Thoracic aorta (tissue), 2 donors: ENCODE measurements at regions not wholly inside any gene's neighbourhood (a gene's known extent, or its start where the extent isn't known, plus 50 kb on each side); places are given as distances from the start of the nearest gene placed in this dataset.
A peak's percentile ranks its signal among the peaks of the same experiment; 100 is the strongest.
"Not testable (repeated sequence)": the region's sequence is repeated elsewhere in the genome, so short reads cannot be mapped to it uniquely, and the experiment has no call there.

Source experiments
- ATAC-seq: fragments of 150-250 bp; one replicate; pipeline ENCODE4 v1.8.0; 2017; ENCODE audit warnings: low read depth; ENCODE audit not compliant: insufficient number of reproducible peaks, low FRiP score
- DNase-seq: peaks from one replicate; pipeline ENCODE4 v3.0.0-alpha.2; 2020; ENCODE audit warnings: low spot score
- H3K27ac ChIP-seq, 2 donors: fragments of 200-600 bp; sonication (generic); 1 replicate in 1 of 2; 2 replicates in 1 of 2; pipeline ENCODE4 v1.5.1; 2016; ENCODE audit warnings: mild to moderate bottlenecking in 2 of 2, moderate library complexity in 2 of 2
- H3K27me3 ChIP-seq: fragments of 200-600 bp; sonication (generic); replicated peaks from 2 replicates; pipeline ENCODE4 v1.6.0; 2016; ENCODE audit warnings: mild to moderate bottlenecking; ENCODE audit not compliant: insufficient read depth
- H3K36me3 ChIP-seq: fragments of 200-600 bp; sonication (generic); one replicate; pipeline ENCODE4 v1.5.1; 2016
- H3K4me1 ChIP-seq, 2 donors: fragments of 200-600 bp; sonication (generic); 1 replicate in 1 of 2; 2 replicates in 1 of 2; pipeline versions ENCODE4 v1.5.1 to v1.6.0; 2016; ENCODE audit warnings: low read depth in 2 of 2, mild to moderate bottlenecking in 1 of 2; ENCODE audit not compliant: control insufficient read depth in 1 of 2
- H3K4me3 ChIP-seq: fragments of 200-600 bp; sonication (generic); 2 replicates; pipeline ENCODE4 v1.5.1; 2016; ENCODE audit warnings: mild to moderate bottlenecking
- H3K9me3 ChIP-seq: fragments of 200-600 bp; sonication (generic); 2 replicates; pipeline ENCODE4 v1.5.1; 2016
- CTCF ChIP-seq: fragments of 200-600 bp; sonication (generic); IDR thresholded peaks from one replicate; pipeline ENCODE4 v1.5.1; 2019; ENCODE audit warnings: antibody characterized with exemption

- Histone ChIP-seq H3K4me1 (no peaks in the 10 kb centered on the region), H3K36me3 (no peaks in the 10 kb centered on the region), H3K27ac (no peak overlapping the region), H3K4me3 (no peak overlapping the region), H3K9me3 (no peaks in the 10 kb centered on the region), H3K27me3 (peaks cover 7% of the 10 kb centered on the region)
- no peak for DNase-seq
- TF ChIP-seq CTCF = no peak
- no peak for ATAC-seq
These were observed 73.5 kb downstream of the GOLGA8G start for GRCh38 chr15:28459279-28459678.

DNA sequence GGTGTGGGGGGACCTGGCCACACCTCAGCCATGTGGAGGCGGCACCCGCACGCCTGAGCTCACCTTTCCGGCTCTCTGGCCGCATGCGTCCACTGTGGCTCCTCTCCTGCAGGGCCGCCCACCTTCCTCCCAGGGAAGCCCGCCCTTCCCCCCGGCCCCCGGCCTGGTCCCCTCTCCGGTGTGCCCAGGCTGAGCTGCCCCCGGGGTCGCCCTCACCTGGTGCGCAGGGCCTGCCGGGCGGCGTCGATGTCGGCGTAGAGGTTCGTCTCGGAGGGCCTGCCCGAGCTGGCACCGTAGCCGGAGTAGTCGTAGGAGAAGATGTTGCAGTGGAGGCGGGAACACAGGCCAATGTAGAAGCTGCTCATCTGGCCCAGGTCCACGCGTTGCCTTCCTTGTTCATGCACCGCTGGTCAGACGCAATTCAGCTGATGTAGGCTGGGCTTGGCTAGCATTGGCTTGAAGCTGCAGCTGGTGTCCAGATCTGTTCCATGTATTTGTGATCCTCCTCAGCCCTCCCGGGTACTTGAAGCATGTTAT, 75.3 kb downstream of the GOLGA8G start:
- not testable (repeated sequence) for H3K4me1 ChIP-seq, H3K36me3 ChIP-seq, H3K9me3 ChIP-seq, H3K27me3 ChIP-seq, DNase-seq, H3K4me3 ChIP-seq, H3K27ac ChIP-seq, ATAC-seq

DNA sequence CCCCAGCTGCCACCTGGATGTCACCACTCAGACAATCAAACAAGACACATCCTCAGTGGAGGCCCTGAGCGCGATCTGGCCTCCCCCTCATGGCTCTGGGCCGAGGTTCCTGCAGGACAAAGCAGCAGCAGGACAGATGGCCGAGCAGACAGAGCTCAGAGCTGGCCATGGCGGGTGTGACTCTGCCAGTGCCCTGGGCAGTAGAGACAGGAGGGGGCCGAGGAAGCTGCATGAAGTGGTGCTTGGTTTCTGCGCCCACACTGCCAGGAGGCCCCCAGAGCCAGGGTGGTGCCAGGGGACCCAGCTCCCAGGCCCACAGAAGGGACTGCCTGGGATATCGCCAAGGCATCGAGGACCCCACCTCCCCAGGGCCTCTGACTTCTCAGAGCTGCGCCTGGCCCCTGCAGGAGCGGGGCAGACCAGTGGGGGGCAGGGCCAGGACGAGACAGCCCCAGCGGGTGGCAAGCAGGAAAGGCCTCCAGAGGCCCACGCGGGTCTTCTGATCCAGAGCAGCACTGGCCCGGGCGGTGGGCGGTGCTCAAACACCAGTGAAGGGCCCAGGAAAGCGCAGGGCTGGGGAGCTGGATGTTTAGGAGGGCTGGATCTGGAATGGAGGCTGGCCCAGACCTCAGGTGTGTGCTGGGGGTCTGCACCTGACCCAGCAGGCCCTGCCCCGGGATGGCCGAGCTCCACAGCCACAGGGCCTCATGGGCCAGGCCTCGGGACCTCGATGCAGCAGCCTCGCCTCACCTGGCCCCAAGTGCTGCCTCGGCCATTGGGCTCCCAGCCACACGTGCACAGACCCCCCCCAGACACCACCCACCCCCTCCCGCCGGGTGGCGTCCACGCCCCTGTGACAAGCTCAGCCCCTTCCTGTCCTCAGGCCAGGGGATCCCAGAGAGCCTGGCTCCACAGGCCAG, 76.0 kb downstream of the GOLGA8G start:
- no peak overlapping the region for H3K27ac ChIP-seq
- ATAC-seq (no peak), DNase-seq (no peak)
- no peaks in the 10 kb centered on the region for H3K9me3 ChIP-seq
- no peak for TF ChIP-seq CTCF
- no peaks in the 10 kb centered on the region for H3K36me3 ChIP-seq
- no peak overlapping the region for H3K4me3 ChIP-seq
- H3K27me3 ChIP-seq = peaks cover 7% of the 10 kb centered on the region
- H3K4me1 ChIP-seq = no peaks in the 10 kb centered on the region

DNA sequence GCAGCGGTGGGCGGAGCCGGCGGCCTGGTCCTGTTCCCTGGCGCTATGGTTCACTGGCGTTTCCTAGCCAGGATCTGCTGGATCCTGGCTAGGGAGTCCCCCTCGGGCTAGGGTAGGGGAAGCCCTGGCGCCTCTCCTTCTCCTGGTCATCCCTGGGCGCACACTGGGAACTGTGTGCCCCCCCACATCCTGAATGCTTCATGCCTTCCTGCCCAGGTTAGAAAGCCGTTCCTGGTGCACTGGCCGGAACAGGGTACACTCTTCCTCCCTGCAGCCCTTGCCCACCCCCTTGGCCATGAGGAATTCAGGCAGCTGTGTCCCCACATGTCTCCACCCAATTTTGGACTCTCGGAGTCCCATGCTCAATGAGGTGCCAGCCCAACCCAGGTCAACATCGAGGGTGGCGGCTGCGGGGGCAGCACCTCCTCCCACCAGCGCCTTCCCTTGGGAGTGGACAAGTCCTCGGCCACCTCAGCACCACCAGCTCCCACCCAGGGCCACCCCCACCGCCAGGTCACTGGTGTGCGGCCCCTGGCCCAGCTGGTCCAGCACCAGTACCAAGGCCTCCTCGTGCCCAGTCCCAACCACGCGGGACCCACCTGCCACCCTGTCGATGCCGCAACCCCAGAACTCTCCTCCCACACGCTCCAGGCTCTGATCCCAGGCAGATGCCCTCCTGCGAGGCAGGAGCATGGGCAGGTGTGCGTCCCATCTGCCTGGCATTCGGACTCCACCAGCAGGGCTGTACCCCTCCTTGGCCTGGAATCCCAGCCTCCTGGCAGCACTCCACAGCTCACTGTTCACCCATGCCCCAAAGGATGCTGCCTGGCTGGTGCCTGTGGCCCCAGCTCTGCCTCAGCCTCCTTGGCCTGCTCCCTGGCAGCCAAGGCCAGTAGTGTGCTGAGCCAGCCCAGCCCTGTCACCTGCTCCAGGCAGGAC, 77.0 kb downstream of the GOLGA8G start:
- ATAC-seq, H3K4me1 ChIP-seq, H3K36me3 ChIP-seq, H3K4me3 ChIP-seq, H3K27me3 ChIP-seq, H3K27ac ChIP-seq, DNase-seq, H3K9me3 ChIP-seq: not testable (repeated sequence)

DNA sequence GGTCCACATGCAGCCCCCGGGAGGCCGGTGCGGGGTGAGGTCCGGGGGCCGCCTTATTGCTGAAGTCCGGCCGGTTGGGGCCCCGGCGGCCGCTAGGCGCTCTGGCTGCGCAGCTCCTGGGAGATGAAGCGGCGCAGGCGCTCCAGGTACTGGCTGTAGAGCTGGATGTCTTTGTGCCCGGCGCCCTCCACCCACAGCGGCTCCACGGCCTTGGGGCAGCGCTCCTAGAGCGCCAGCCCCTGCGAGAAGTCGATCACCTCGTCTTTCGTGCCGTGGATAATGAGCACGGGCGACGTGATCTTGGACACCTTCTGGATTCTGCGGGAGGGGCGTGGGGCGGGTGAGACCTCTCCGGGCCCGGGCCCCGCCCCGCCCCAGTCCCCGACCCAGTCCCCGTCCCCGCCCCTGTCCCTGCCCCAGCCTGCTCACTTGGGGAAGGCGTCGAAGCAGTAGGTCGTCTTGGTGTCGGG, 76.3 kb downstream of the GOLGA8F start:
- ATAC-seq = not testable (repeated sequence)

More for the DNA sequence above, 76.3 kb downstream of the GOLGA8F start:
- DNase-seq, H3K27ac ChIP-seq, H3K36me3 ChIP-seq, H3K4me1 ChIP-seq, H3K27me3 ChIP-seq, H3K9me3 ChIP-seq: not testable (repeated sequence)
- H3K4me3 ChIP-seq = peak overlapping the region; percentile 61
